Esophagus mucosa (tissue), 1 donor: ENCODE measurements at regions not wholly inside any gene's neighbourhood (a gene's known extent, or its start where the extent isn't known, plus 50 kb on each side); places are given as distances from the start of the nearest gene placed in this dataset.
"Not testable (repeated sequence)": the region's sequence is repeated elsewhere in the genome, so short reads cannot be mapped to it uniquely, and the experiment has no call there.

ENCODE experiments used
- ATAC-seq: fragments of 200-7000 bp; cut with Tn5 transposase; one replicate; pipeline ENCODE4 v1.9.1; 2020
- donor health status: DM: yes; HTN: yes; CAD: no.

DNA sequence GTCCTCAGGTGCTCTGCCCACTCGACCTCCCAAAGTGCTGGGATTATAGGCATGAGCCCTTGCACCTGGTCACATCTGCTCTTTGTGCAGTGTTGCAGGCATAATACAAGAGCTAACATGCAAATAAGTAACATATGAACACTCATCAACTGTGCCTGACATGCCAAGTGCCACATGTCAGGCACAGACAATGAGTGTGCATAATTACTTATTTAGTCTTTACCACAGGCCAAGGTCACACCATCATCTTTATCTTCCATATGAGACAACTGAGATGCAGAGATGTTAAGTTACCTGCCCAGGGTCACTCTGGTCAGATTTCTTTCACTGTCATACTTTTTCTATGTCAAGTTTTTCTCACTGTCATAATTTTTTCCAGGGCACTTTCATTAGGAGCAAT lies 126.1 kb downstream of the PPIAL4G start:
- ATAC-seq = peak; percentile 51

DNA sequence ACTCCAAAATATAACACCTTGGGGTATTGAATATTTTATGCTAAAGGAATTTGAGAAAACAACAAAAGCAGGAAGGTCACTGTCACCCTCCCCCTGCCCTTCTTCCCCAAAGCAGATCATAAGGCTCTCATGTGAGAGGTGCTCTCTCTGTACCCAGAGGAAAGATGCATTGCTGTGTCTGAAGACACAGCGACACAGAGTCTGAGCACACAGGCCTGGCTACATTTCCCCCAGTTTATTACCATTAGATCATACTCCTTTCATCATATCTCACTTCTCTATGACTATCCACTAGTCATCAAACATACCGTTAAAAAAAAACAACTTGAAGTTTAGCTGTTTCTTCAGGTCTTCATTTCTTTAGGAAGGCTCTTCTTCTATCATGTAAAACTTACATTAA lies 127.1 kb downstream of the PPIAL4G start:
- ATAC-seq = peak; percentile 41

DNA sequence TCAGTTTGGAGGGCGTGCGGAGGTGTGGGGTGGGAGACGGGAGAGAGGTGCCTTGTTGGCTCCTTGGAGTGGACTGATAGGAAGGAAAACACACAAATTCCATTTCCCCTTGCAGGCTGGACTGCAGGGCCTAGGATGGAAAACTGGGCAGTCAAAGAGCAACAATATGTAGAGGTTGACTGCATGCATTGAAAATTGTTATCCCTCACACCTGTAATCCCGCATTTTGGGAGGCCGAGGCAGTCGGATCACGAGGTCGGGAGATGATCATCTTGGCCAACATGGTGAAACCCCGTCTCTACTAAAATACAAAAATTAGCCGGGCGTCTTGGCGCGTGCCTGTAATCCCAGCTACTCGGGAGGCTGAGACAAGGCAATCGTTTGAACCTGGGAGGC lies 128.2 kb downstream of the PPIAL4G start:
- no peak for ATAC-seq

- no peak for ATAC-seq
These were observed 128.7 kb downstream of the PPIAL4G start for GRCh38 chr1:148354284-148354912.

DNA sequence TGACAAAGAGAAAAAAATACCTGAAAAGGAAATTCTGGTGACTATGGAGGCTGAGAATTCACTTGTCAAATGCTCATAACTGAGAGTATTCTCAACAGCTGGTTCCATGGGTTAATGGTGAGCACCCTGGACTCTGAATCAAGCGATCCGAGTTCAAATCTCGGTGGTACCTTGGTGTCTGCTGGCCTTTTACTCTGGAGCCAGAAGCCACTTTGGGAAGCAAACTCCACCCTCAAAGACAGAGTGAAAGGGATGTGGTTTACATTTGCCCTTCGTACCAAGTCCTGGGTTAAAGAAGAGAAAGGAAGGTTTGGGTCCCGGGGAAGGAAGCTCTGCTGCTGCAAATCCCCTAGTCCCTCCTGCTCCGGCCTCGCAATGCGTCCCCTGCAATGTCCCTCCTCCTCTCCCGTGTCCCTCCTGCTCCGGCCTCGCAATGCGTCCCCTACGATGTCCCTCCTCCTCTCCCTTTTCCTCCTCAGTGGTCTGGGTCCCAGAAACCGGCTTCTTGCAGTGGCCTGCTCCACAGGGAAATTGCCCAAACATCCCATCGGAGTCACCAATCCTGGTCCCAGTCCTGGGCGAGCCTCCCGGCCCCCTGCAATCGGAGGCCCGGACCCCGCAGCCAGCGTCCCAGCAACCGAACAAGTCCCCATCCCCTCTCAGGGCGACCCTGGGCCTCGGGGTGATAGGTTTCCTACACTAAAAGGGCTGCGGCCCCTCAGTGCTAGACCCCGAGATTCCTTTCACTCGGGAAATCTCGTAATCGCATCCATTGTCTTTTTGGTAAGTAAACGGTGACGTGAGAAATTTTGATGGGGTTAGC lies 129.4 kb downstream of the PPIAL4G start:
- ATAC-seq = peak; percentile 72

DNA sequence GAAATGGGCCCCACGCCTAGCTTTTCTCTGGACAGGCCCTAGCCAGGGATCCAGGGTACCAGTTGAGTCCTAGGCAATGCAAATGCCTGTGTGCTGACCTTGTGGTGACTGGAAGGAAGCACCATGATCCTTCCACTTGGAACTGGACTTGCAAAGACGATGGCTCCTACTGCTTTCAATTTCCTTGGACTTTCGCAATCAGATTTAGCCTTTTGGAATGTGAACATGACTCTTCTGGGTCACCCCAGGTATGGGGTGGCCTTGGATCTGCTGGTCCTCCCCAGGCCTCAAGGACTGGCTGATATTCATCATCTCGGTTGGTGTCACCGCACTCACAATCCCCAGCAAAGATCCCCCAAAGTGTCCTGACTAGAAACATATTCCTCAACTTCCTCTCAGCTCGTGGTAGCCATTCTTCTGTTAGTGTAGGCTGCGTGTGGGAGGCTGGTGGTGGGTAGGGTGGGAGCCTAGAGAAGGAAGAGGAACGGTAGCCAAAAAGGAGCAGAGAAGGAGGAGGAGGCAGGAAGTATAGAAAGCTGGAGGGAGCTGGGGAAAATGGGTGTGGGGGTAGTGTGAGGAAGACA lies 130.5 kb downstream of the PPIAL4G start:
- no peak for ATAC-seq

DNA sequence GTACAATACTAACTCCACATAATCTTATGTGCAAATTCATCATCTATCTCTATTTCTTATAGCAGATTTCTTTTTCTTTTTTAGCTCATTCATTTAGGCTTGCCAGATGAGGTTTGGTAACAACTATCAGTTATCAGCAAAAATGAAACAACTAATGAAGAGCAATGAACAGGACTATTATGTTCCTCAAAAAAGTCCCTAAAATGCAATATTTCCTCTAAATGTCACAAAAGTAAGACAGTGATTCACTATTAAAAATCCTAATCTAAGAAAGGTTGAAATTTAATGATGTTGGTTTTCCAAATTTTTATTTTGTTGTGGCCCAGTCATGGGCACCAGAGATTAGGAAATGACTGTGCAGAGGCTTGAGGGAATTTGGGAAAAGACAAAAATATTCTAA lies 135.3 kb downstream of the PPIAL4G start:
- ATAC-seq = no peak

DNA sequence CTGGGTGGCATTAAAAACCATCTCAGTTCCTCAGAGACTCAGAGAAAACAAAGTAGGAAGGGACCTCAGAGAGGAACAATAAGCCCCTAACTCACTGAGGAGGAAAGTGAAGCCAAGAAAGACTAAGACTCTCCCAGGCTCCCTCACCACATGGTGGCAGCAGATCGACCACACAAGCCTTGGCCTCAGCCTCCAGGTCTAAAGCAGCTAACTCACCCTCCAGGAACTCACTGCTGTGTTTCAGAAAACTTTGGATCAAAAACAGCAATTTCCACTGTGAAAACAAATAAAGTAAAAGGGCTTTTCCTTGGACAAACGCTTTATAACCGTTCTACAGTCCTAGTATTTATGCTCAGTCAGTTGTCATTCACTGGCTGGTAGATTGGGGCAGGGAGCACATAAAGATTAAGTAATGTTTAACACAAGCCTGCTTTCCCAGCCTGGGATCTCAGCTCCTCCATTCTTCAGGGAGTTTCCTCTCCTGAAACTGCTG lies 137.4 kb downstream of the PPIAL4G start:
- ATAC-seq = not testable (repeated sequence)

DNA sequence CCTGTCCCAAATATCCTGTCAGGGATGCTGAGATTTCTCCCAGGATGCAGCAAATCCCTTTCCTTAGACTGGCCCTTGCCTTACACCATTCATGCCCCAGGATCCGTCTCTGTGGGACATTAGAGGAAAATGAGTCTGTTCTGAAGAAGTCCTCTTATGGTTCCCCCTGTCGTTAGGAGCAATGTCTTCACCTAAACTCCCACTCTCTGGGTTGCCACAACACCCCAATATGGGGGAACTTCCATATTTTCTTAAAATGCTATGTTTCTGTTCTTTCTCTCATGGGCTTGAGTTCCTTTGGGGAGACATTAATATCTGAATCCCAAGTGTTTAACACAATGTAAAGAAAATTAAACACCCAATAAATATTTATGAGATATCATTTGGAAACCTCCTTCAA lies 138.5 kb downstream of the PPIAL4G start:
- ATAC-seq = not testable (repeated sequence)

GRCh38 chr1:148341729-148342128 lies 141.4 kb downstream of the PPIAL4G start:
- not testable (repeated sequence) for ATAC-seq

- not testable (repeated sequence) for ATAC-seq
These were observed 146.8 kb downstream of the PPIAL4G start for GRCh38 chr1:148336121-148336918.

DNA sequence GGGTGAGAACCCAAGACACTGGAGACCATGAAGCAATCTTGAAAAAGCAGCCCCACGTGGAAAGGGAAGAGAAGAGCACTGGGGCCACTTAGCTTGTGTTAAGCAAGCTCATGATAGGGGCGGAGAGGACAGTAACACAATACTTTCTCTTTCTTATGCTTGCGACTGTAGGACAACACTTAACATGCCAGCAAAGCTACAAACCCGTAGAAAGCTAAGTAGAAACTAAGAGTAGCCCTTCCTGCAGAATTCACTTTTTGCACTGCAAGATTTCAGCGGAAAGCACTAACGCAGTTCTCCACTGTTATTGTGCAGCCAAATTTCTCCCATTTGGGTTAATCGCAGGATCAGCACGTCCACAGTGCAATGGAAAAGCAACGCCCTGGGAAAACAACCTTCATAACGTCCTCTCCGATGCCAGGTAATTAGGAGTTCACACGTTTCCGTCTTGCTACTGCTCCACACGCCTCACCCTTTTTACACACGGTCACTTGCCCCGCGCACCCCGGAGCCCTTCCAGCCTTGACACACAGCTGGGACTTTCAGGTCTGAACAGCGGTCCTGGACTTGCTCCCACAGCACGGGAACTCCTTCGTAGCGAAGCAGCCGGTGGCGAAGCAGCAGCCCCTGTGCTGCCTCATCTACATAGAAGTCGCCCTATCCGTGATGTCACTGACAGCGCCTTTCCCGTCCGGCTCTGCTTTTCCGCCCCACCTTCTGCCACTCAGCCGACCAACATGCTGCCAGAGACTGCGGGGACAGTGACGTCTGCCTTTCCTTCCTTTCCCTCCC lies 148.6 kb downstream of the PPIAL4G start:
- peak; percentile 94 for ATAC-seq

GRCh38 chr1:148333875-148334338 lies 149.2 kb downstream of the PPIAL4G start:
- no peak for ATAC-seq

- ATAC-seq = no peak
These were observed 154.2 kb downstream of the PPIAL4G start for GRCh38 chr1:148328884-148329283.

DNA sequence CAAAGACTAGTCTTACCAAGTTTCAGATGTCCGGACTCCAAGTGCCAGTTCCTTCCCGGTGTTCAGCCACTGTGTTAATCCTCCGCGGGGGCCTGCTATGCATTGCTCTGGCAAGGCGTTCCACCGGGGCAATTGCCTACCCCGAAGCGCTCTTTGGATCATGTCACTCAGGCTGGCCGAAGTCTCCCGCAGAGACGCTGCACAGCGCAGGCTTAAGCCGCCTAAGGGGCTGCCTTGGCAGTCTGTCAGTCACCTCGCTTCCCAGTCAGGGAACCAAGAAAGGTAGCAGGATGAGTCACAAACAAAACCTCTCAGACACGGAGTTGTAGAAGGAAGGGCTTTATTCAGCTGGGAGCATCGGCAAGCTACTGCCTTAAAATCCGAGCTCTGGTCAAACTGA lies 158.1 kb downstream of the PPIAL4G start:
- not testable (repeated sequence) for ATAC-seq

DNA sequence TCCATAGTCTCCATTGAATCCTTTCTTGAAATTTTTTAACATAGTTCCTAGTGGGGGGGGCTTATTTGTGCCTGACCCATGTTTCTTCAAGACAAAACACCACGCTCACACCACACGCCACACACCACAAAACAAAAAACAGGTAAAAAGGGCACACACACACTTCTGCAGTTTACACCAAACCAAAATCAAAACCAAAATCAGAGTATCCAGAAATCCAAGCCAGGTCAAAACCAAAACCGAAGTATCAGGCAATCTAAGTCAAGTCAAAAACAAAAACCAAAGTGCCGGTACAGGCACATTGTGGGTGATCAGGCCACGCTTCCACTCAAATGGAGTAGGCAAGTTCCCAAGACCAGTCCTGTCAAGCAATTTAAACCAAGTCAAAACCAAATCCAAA lies 158.6 kb downstream of the PPIAL4G start:
- ATAC-seq = not testable (repeated sequence)

GRCh38 chr1:148320079-148320478 lies 163.0 kb downstream of the PPIAL4G start:
- peak; percentile 65 for ATAC-seq

DNA sequence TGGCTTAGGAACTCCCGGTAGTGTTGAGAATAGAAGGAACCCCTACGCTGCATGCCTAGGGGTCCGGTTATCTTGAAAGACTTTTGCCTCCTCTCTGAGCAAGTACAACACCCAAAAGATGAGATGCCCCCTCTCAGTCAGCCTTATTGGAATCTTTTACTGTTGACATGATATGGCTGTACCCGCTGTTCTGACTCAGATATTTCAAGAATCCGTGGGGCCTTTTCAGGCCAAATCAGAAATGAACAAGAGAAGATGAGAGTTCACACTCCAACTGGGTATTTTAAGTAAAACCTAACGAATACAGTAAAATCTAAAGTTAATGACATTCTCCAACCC lies 164.2 kb downstream of the PPIAL4G start:
- no peak for ATAC-seq

DNA sequence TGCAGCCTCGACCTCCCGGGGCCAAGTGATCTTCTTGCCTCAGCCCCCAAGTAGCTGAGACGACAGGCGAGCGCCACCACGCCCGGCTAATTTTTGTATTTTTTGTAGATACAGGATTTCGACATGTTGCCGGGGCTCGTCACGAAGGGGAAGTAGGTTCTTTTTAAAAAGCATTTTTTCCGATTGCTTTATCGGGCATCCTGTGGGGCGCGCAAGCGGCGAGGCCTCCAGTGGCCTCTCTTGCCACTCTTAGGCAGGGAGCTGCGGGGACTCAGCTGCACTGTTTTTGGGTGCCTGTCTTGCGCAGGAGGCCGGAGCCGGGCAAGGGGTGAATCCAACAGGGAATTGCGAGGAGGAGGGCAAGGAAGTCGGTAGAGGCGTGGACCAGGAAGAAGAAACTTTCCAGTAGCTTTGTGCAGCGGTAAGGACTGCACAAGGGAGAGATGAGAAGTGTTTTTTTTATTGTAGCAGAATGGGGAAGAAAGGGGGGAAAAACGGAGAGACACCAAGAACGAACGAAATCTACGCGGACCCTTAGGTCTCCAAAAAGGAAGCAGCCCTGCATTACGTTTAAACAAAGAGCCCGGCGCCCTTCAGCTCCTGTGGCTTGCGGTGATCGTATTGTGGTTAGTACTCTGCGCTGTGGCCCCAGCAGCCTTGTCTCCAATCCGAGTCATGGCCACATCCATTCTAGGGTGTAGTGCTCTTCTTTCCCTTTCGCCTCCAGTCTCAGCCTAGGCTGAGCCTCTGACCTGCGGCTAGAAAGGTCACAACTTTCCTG lies 164.8 kb downstream of the PPIAL4G start:
- peak; percentile 46 for ATAC-seq

DNA sequence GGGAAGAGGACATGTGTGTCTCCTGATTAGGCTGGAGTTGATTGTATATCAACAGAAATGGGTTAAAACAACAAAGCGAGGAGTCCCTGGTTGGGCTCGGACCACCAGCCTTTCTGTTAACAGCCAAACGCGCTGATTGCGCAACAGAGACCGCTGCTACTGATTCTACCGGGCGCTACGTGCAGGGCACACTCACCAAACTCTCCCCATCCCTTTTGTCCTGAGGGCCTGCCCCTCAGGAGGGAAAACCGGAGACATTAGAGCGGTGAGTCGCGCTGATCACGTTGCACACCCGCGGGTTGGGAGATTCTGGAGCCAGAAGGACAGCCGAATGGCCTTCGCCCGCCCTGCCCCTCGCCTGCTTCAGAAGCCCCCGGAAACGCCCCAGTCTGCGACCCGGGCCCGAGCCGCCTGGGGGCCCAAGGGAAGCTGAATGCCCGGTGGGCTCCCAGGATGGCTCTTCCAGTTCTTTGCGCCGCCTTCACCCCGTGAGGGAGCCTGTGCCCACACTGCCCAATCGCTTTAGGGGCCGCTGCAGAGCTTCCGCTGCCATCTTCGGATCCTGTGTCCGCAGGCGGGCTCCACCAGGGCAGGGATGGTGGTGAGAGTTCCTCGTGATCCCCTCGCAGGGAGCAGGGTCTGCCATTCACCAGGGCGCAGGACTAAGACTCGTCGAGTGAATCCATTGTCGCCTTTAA lies 165.4 kb upstream of the NBPF11 start:
- no peak for ATAC-seq
